Left ventricle myocardium inferior (tissue), 1 donor: ENCODE measurements at regions not wholly inside any gene's neighbourhood (a gene's known extent, or its start where the extent isn't known, plus 50 kb on each side); places are given as distances from the start of the nearest gene placed in this dataset.

Source experiments
- DNase-seq: peaks from one replicate; pipeline ENCODE4 v3.0.0-alpha.2; 2020
- H3K27ac ChIP-seq: fragments of 200-600 bp; replicated peaks from 2 replicates; pipeline ENCODE4 v1.8.0; 2021
- H3K27me3 ChIP-seq: fragments of 200-600 bp; 2 replicates; pipeline ENCODE4 v1.8.0; 2021; ENCODE audit warnings: low read depth
- H3K36me3 ChIP-seq: fragments of 200-600 bp; 2 replicates; pipeline ENCODE4 v1.8.0; 2021
- H3K4me1 ChIP-seq: fragments of 200-600 bp; 2 replicates; pipeline ENCODE4 v1.8.0; 2021
- H3K4me3 ChIP-seq: fragments of 200-600 bp; 2 replicates; pipeline ENCODE4 v1.8.0; 2021; ENCODE audit warnings: mild to moderate bottlenecking, moderate library complexity
- H3K9me3 ChIP-seq: fragments of 200-600 bp; replicated peaks from 2 replicates; pipeline ENCODE4 v1.8.0; 2021
- CTCF ChIP-seq: fragments of 200-600 bp; IDR thresholded peaks from 2 replicates; pipeline ENCODE4 v1.8.0; 2021; ENCODE audit warnings: antibody characterized with exemption, mild to moderate bottlenecking, borderline replicate concordance
- intact Hi-C: fragments of 100-400 bp; cut with micrococcal nuclease; formaldehyde crosslinking; loops from one replicate; pipeline ENCODE4 v1.11.0; 2022
- donor health status: DM: no; HTN: yes; CAD: no; lungs with severe emphysema.

- TF ChIP-seq CTCF = no peak
- DNase-seq = no peak
- H3K9me3 ChIP-seq = no peaks in the 10 kb centered on the region
- H3K4me1 ChIP-seq = no peaks in the 10 kb centered on the region
- peaks cover 4% of the 10 kb centered on the region for H3K27me3 ChIP-seq
- H3K27ac ChIP-seq = no peak overlapping the region
- intact Hi-C loops = no loop called here
- H3K4me3 ChIP-seq = no peak overlapping the region
- no peaks in the 10 kb centered on the region for H3K36me3 ChIP-seq
These were observed 53.9 kb upstream of the SFMBT2 start for GRCh38 chr10:7464691-7465090.
